Stimulated activated naive CD4-positive, alpha-beta T cell (primary cell): ENCODE measurements at regions not wholly inside any gene's neighbourhood (a gene's known extent, or its start where the extent isn't known, plus 50 kb on each side); places are given as distances from the start of the nearest gene placed in this dataset.
A peak's percentile ranks its signal among the peaks of the same experiment; 100 is the strongest.
"Not testable (repeated sequence)": the region's sequence is repeated elsewhere in the genome, so short reads cannot be mapped to it uniquely, and the experiment has no call there.

Experiments used
- DNase-seq, 6 experiments: peaks; one replicate each; lab custom pipeline; 2025; lab: John Stamatoyannopoulos, UW

DNA sequence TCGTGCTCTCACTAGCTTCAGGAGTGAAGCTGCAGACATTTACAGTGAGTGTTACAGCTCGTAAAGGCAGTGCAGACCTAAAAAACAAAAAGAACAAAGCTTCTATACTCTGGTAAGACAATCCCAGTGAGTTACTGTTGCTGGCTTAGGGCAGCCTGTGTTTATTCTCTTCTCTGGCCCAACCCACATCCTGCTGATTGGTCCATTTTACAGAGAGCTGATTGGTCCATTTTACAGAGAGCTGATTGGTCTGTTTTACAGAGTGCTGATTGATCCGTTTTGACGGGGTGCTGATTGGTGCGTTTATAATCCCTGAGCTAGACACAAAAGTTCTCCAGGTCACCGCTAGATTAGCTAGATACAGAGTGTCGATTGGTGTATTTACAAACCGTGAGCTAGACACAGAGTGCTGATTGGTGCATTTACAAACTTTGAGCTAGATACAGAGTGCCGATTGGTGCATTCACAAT, 158.0 kb downstream of the KLRB1 start:
- DNase-seq, result peak in 2 of 6 experiments; percentile 23 to 43

DNA sequence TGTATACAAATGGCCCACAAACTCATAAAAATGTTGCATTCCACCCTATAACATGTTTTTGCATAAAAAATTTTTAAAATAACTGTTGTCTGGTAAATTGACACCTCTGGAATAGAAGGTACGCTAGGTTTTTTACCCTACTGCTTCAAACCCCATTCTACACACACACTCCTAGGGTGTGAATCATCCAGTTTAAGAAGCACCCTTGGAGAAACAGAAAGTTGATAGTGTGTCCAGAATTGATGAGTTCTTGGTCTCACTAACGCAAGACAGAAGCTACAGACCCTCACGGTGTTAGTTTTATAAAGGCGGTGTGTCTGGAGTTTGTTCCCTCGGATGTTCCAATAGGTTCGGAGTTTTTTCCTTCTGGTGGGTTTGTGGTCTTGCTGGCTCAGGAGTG, 158.5 kb downstream of the KLRB1 start:
- DNase-seq, result no peak

DNA sequence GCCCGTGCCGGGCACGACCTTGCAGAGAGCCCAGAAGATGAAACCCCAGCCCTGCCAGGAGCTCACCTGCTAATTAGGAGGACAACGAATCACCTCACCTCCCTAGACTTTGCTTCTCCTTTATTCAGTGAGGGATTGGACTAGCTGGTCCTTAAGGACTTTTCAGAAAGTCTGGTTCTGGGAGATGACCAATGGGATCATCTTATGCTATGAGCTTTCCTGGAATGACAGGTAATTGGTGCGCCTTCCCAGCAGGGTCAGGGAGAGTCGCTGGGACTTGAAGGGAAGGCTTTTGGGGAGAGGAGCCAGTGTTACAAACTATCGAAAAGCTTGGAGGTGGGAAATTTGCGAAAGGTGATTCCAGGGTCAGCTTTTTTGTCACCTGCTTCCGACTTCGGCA, 159.1 kb downstream of the KLRB1 start:
- not testable (repeated sequence) for DNase-seq

DNA sequence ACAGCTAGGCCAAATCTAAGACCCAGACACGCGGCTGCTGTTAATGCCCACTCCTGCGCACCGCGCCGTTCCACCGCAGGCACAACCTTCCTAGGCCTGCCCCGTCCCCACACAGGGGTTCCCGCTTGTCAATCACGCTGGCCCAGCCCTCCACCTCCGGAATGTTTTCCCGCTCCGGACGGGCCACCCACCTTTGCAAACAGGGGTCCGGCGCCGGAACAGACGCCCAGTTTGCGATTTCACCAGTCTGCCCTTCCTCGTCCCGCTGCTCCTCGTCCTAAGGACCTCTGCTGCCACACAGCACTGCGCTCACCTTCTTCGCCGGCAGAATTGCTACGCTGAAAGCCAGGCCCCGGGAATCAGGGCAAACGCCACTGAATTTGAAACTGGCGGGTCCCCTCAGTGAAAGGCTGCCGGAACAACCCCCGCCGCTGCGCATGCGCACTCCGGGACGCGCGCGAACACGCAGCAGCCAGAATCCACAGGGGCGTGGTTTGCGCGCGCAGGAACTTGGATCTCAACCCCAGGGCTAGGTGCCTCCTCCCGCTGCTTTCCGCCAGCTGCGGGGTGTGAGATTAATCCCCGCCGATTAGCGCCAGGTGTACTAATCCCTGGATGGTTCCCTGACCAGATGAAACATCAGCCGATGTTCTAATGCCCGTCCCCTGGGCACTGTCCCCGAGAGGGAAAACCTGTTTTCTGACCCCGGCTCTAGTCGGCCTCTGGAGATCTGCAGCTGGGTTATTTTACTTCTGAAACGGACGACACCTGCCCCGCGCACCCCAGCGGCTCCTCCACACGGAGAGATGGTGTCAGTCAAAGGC, 159.7 kb downstream of the KLRB1 start:
- peak; percentile 82 to 93 (median 89) for DNase-seq

DNA sequence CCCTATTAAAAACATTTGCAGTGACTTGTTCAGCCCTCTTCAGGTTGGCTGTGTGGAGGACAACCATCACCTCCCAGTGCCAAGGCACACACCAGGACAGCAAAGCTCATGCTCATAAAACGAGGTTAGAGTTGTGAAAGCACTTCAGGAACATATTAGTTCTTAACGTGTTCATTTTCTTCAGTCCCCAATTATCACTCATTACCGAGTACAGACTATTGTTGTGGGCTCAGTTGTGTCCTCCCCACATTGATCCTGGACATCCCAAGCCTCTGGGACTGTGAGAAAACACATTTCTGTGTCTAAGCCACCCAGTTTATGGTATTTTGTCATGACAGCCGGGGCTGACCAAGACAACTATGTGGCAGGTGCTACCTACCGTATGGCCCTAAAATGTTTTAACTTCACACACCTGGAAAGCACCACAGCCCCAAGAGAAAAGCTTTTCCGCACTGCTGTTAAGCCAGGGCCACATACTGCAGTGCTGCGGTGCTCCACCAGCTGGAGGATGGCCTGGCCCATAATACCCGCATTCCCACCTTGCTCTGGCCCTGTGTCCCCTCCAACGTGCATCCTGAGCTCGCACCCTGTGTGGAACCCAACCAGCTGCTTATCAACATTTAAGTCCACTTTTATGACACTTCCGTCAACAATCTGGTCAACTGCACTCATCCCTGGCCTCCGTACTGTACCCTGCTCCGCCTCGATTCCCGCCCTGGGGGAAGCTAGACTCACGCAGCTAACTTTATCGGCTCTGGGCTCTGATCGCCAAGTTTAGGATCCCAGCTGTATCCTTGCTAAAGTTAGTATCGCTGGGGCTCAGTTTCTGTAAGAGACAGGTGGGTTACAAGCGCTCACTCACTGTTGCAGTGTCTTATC, 160.6 kb downstream of the KLRB1 start:
- DNase-seq, result not testable (repeated sequence)

DNA sequence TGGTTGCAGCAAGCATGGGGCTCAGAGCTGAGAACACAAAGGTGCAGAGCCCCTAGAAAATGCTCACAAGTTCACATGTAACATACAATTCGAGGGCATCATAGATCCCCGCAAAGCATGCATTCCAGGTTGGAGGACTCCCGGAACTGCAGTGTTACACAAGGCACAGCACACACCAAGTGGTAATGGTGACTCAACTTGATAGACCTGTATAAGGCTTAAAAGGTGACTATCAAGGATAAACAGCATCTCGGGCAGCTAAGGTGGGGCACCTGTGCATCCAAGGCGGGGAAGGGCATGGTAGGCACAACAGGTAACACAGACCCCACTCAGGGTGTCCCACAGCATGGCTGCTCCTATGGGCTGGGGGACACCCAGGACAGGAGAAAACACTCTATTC, 167.3 kb downstream of the KLRB1 start:
- not testable (repeated sequence) for DNase-seq

DNA sequence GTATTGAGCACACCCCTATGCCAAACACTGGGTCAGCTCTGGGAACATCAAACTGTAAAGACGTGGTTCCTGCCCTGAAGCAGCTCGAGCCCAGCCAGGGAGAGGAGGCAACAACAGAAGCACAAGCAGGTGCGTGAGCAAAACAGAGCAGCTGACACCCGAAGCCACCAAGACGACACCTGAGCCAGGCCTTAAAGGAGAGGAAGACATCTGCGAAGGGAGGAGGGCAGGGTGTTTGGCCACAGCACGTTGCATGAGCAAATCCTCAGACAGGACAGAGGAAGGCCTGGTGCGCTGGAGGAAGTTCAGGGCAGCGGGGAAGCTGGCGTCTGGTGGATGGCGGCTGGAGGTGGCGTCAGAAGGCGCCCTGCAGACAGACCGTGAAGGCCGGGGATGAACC, 172.0 kb downstream of the KLRB1 start:
- DNase-seq, result not testable (repeated sequence)

DNA sequence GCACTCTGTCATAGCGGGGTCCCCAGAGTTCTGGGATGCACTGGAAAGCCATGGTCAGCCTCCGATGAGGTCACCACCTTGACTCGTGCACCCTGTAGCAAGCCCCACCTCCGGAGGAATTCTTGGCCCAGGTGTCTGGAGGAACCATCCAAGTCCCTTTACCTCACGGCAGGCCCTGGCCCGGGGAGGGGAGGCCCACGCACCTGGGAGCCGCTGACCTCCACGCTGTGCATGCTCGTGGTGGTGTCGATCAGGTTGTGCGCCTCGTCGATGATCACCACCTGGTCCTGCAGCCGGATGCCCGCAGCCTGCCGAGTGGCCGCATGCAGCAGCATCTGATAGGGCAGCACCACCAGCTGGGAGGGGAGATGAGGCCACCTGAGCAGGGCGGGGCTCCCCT, 177.3 kb downstream of the KLRB1 start:
- not testable (repeated sequence) for DNase-seq

DNA sequence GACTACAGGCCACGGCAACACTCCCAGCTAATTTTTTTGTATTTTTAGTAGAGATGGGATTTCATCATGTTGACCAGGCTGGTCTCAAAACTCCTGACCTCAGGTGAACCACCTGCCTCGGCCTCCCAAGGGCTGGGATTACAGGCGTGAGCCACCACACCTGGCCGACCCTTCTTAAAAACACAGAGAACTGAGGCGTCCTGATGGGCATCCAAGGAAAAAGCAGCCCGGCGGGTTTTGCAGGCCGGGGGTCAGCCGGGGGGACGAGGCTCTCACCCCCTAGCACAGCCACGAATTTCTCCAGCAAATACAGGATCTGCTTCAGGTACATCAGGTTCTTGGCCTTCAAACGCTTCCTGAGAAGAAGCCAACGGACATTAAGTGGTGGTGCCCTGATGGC, 178.9 kb downstream of the KLRB1 start:
- DNase-seq, result not testable (repeated sequence)

DNA sequence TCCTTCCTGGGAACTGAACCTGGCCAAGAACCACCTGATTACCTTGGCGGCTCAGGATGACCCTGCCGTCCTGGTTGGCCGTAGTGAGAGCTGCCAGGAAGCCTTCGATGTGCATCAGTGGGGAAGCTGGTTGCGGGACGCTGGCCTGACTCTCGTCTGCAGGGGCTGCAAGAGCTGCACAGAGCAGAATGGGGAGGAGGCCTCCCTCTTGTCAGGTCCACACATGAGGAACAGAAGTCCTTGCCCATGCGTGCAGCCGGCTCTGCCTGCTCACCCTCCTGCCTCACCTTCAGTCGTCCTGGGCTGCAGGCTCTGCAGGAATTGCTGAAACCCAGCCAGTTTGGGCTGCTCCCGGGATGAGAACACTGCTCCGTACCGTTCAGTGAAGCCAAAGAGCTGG, 182.3 kb downstream of the KLRB1 start:
- DNase-seq, result not testable (repeated sequence)

DNA sequence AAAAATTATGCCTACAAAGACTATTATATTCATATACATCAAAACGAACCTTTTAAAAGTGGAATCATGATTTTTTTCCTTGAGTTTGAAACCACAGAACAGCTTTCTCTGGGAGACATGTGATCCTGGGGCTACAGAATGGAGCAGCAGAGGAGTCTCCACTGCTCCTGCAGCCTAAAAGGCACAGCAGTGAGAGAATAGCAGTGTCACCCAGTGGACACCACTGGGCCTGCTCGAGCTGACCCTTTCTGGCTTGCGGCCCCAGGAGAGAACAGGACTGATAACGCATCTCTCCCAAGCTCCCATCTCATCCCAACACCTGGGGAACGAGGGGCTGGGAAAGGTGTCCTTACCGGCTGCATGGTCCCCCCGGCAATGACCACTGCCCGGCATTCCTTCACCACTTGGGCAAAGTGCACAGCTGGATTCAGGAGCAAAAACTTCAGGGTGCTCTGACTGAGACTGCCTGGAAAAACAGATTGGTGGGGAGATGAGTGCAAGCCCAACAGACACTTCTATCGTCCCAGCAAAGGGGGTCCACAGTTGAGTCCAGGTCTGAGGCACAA, 183.5 kb downstream of the KLRB1 start:
- not testable (repeated sequence) for DNase-seq

DNA sequence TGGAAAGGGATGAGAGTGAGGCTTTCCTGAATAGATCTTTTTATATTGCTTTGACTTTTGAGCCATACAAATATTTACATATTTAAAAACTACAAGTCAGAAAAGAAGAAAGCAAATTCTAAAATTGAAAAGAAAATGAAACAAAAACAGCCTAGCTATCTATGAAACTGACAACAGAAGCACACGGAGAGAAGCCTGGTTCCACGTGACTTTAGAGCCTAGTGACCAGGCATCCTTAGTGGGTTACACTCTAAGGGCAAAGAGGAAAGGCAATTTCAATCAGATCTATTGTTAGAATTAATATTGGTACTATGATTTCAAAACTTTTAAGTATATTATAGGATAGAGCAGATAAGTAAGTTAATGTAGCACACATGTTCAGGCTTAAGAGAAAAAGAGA, 185.0 kb downstream of the KLRB1 start:
- not testable (repeated sequence) for DNase-seq

DNA sequence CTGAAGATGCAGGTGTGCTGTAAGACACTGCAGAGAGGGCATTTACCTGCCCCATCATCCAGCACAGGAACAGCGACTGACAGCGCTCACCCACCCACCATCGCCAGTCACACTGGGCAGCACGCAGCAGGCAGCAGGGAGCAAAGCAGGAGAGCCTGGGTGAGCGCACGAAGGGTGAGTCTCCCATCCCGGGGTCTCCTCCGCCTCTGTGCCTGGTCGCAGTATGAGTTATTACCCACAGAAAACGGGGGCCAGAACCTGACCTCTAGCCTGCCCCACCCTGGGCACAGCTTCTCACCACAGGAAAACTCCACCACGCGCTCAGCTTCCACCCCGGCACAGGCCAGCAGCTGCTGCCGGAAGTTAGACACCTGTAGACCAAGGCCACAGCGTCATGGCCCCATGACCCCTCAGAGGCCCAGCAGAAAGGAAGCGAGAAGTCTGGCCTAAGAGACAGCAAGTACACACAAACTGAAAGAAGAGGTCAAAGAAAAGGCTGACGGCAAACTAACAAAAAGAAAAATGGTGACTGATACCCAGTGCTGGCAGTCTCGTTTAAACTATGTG, 186.1 kb downstream of the KLRB1 start:
- DNase-seq, result not testable (repeated sequence)

DNA sequence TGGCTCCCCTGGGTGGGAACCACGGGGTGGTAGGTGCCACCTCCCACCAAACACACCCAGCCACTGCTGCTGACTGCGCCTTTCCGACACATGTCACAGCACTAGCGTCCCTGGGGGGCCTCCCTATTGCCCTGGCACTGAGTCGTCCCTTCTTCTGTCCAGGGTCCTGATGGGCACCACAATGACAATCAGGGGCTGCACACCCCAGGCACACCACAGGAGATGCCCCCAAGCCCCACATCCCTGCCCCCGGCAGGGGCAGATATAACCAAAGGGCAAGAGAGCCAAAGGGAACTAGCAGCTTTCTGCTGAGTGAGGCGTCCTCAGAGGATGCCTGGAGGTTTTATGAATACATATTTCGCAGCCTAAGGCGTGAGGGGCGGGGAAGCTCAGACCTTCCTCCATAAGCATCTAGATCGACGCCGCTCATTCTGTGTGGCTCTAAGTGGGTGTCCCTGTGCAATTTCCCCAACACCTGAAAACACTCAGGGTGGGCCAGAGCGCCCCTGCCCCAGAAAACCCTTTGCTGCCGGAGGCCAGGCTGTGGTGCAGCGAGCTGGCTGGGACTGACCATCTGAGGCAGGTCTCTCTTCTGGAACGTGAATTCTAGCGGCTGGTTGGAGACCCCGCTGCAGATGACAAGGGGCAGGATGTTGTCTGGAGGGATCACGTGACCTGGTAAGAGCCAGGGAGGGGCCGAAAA, 186.7 kb downstream of the KLRB1 start:
- not testable (repeated sequence) for DNase-seq

DNA sequence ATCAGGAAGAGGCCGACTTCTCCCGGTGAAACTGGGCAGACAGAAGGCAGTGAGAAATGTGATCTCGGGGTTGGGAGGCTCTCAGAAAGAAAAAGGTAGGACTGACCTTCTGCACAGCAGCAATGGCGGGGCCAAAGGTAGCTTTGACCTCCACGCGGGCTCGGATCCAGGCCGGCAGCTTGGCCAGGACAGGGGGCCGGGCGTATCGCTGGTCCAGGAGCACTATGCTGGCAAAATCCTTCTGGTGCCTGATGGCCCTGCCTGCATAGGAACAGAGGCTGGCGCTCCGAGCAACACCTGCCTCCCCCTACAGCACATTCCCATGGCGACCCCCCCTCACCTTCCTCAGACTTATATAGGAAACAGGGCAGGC, 189.1 kb downstream of the KLRB1 start:
- DNase-seq, result not testable (repeated sequence)

DNA sequence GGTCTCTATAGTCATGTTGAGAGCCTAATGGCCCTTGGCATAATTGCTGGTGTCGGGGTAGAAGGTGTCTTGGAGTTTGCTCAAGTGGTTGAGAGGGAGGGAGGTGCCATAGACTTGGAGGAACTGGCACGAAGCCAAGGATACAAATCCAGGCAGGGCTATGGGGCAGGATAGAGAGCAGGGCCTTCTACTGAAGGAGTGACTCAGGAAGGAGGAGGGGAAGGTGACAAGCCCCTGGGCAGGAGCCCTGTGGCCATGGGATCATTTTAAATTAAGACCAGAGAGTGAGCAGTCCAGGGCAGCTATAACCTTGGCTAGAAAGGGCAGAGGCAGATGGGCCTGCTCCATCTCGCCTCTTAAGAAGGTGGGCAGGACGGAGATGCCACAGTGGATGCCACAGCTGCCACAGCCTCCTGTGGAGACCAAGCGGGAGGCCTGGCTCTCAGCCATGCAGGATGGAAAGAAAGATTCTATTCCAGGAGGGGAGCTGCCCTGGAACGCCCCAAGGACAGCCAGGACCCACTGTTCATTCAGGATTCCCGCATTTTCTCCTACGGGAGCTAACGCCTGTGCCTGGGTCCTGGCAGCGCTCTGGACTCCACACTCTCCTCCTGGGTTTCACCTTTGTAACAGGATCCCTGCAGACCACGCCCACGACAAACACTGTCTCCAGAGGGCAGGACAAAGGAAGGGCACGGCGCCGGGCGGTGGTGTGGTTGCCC, 189.6 kb downstream of the KLRB1 start:
- DNase-seq, result not testable (repeated sequence)

DNA sequence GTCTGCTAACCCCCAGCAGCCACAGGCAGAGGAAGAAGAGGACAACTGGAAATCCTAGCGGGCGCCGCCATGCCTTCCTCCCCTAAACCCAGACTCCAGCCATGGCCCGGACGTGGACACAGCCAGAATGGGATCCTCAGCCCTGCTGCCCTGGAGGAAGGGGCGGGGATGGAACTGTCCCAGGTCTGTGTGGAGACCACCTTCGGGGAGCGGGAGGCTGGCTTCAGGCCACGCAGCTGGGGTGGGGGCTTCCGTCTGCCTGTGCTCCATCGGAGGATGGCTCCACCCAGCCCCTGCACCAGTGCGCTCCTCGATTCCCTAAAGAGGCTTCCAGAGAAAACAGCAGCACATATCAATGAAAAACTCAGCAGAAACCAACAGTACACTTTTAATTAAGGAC, 190.4 kb downstream of the KLRB1 start:
- DNase-seq, result not testable (repeated sequence)

DNA sequence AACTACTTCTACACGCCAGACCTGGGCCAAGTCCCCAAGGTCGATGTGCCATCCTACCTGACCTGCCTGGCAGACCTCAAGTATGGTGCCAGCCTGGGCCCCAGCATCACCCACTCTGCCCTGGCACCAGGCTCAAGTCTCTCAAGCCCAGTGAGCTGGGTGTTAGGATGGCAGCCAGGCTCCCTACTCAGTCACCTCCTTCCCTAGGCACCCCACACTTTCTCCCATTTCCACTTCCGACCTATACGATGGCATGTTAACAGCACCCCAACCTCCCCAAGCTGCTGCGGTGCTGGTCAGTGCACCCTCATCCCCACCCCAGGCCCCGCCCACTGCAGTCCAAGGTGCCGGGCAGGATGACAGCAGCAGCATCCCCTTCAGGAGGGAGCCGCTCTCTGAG, 191.4 kb downstream of the KLRB1 start:
- not testable (repeated sequence) for DNase-seq

DNA sequence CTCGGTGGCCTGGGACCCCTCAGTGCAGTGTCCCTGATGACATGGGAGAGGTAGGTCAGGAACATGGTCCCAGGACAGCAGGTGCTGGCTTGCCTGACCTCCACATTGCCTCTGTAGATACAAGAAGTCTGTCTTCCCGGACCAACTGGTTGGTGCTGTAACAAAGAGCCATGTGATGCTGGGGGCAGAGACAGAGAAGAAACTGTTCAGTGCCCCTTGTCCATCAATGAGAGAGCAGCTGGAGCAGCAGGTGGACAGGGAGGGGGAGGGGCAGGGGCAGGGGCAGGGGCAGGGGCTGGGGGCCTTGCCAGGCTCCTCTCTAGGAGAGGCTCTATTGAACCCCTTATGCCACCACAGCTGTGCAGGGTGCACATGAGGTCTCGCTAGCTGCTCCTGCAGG, 191.8 kb downstream of the KLRB1 start:
- DNase-seq, result not testable (repeated sequence)

DNA sequence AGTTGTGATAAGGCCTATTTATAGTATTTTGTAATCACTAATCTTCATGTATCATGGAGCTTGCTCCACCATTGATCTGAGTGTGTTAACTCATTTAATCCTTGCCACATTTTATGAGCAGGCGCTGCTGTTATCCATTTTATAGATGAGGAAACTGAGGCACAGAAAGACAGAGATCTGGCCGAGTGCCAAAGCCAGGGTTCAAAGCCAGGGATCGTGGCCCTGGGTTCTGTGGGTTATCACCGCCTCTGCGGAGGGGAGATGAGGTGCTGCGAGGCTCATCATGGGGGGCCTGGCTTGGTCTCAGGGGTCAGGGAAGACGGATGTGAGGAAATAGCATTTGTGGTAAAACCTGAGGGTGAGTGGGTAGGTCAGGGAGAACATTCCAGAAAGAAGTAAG, 193.9 kb downstream of the KLRB1 start:
- DNase-seq, result not testable (repeated sequence)

DNA sequence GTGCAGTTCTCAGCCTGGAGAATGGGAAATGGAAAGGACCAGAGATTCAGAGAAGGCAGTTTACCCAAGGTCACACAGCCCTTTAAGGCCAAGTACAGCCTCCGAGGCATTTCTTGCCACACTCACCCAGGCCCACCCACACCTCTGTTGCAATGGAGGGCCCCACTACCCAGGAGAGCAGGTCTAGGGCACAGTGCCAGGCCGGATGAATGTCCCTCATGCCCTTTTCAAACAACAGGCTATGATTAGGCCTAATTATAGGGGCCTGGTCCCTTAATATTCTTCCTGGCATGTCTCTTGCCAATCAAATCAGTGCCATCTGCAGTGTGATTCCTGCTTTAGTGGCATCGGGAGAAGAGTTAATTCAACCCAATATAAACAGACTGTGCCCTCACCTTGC, 195.3 kb downstream of the KLRB1 start:
- DNase-seq, result not testable (repeated sequence)
